Ishikawa (cell line): ENCODE measurements at regions not wholly inside any gene's neighbourhood (a gene's known extent, or its start where the extent isn't known, plus 50 kb on each side); places are given as distances from the start of the nearest gene placed in this dataset.

ENCODE experiments used
- CEBPB ChIP-seq: IDR thresholded peaks from 2 replicates; pipeline ENCODE4 v1.6.1; 2012
- EP300 ChIP-seq: IDR thresholded peaks from 2 replicates; pipeline ENCODE4 v1.6.1; 2012; ENCODE audit warnings: borderline replicate concordance
- MAX ChIP-seq: IDR thresholded peaks from 2 replicates; pipeline ENCODE4 v1.6.1; 2012
- TEAD4 ChIP-seq: IDR thresholded peaks from 2 replicates; pipeline ENCODE4 v1.6.1; 2012
- YY1 ChIP-seq: IDR thresholded peaks from 2 replicates; pipeline ENCODE4 v1.6.1; 2012; ENCODE audit warnings: low read depth

- no peak for TF ChIP-seq YY1
- no peak for TF ChIP-seq CEBPB
- no peak for TF ChIP-seq TEAD4
- TF ChIP-seq MAX: no peak
- TF ChIP-seq EP300: no peak
Observed at GRCh38 chr10:59958882-59959281, 52.5 kb upstream of the CCDC6 start.
